22Rv1 (cell line): ENCODE measurements at regions not wholly inside any gene's neighbourhood (a gene's known extent, or its start where the extent isn't known, plus 50 kb on each side); places are given as distances from the start of the nearest gene placed in this dataset.

Source experiments
- H3K27ac ChIP-seq: fragments of 450-650 bp; 2 replicates; pipeline ENCODE4 v1.5.1; 2017
- ZFX ChIP-seq: fragments of 450-650 bp; IDR thresholded peaks from 2 replicates; pipeline ENCODE4 v1.6.1; 2017; ENCODE audit warnings: antibody characterized with exemption, borderline replicate concordance
- TF ChIP-seq, protein P1 (sequence below): fragments of 450-650 bp; IDR thresholded peaks from 2 replicates; pipeline ENCODE4 v1.5.1; 2017; ENCODE audit warnings: mild to moderate bottlenecking

GRCh38 chr16:73886426-73886825 is 410.2 kb upstream of the PSMD7 start:
- no peak for TF ChIP-seq ZFX
- TF ChIP-seq, protein P1, sequence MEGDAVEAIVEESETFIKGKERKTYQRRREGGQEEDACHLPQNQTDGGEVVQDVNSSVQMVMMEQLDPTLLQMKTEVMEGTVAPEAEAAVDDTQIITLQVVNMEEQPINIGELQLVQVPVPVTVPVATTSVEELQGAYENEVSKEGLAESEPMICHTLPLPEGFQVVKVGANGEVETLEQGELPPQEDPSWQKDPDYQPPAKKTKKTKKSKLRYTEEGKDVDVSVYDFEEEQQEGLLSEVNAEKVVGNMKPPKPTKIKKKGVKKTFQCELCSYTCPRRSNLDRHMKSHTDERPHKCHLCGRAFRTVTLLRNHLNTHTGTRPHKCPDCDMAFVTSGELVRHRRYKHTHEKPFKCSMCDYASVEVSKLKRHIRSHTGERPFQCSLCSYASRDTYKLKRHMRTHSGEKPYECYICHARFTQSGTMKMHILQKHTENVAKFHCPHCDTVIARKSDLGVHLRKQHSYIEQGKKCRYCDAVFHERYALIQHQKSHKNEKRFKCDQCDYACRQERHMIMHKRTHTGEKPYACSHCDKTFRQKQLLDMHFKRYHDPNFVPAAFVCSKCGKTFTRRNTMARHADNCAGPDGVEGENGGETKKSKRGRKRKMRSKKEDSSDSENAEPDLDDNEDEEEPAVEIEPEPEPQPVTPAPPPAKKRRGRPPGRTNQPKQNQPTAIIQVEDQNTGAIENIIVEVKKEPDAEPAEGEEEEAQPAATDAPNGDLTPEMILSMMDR, result no peak
- no peak overlapping the region for H3K27ac ChIP-seq

- H3K27ac ChIP-seq, result no peak overlapping the region
- no peak for TF ChIP-seq ZFX
- TF ChIP-seq, protein P1, result no peak
These were observed 411.3 kb upstream of the PSMD7 start for GRCh38 chr16:73885319-73885718.

DNA sequence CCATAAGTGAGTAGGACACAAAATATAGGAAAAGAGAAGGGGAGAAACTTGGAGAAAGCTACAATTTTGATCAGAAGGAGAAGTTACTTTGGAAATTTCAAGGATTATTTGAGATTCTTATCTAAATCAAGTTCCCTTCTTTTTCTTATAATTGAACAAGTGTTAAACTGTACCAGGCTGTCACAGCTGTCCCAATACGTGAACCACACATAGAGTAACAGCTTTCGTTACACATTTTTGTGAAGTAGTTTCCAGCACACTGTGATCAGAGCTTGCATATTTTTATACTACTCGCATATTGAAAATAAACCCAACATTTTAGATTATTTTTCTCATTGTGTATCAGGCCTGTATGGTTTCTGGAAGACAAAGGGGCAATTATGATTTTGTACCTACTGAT is 412.8 kb upstream of the PSMD7 start:
- H3K27ac ChIP-seq, result no peak overlapping the region
- TF ChIP-seq, protein P1, result no peak
- TF ChIP-seq ZFX, result no peak

DNA sequence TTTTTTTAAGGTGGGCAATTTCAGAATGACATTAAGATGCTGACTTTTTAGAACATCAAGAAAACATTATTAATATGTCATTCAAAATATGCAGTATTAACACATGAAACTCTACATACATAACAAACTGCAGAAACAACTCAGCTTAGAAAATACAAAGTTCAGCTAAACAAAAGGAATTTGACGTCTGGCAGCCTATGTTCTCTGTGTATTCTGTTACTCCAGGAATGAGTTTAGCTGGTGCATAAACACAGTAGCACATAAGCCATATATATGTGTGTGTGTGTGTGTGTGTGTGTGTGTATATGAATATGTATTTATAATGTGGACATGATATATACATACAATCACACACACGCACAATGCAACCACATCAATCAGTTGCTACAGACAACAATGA is 413.5 kb upstream of the PSMD7 start:
- TF ChIP-seq ZFX, result no peak
- TF ChIP-seq, protein P1, result no peak
- no peak overlapping the region for H3K27ac ChIP-seq

DNA sequence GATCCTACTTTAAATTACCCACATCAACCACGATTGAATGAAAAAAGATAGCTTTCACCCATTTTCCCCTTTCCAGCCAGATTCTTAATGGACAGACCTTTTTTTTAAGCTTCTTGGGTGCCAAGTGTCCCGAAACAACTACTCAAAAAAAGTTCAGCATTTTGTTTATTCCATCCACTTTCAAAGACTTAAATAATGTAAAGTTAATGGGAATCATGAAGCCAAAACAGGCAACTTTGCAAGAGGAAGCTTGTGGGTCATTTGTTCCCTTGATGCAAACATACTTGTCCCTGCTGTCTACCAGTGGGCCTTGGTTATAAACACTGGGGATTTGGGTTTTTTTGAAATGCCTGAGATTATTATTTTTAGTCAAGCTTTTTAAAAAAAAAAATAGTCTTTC is 414.0 kb upstream of the PSMD7 start:
- TF ChIP-seq ZFX, result no peak
- TF ChIP-seq, protein P1, result no peak
- no peak overlapping the region for H3K27ac ChIP-seq

- no peak for TF ChIP-seq ZFX
- TF ChIP-seq, protein P1, result no peak
These were observed 414.6 kb upstream of the PSMD7 start for GRCh38 chr16:73882033-73882432.

GRCh38 chr16:73879621-73880020 is 417.0 kb upstream of the PSMD7 start:
- H3K27ac ChIP-seq, result no peak overlapping the region
- TF ChIP-seq, protein P1, result no peak
- no peak for TF ChIP-seq ZFX

More at GRCh38 chr16:73882033-73882432, 414.6 kb upstream of the PSMD7 start:
- H3K27ac ChIP-seq, result no peak overlapping the region
